Vagina (tissue), 2 donors: ENCODE measurements at regions not wholly inside any gene's neighbourhood (a gene's known extent, or its start where the extent isn't known, plus 50 kb on each side); places are given as distances from the start of the nearest gene placed in this dataset.

Source experiments
- DNase-seq, 2 donors: peaks; one replicate each; pipeline ENCODE4 v3.0.0-alpha.2; 2017; ENCODE audit errors: extremely low spot score in 2 of 2
- H3K27ac ChIP-seq: fragments of 200-600 bp; sonication (generic); one replicate; pipeline ENCODE4 v1.5.1; 2019
- H3K27me3 ChIP-seq: fragments of 200-600 bp; sonication (generic); one replicate; pipeline ENCODE4 v1.5.1; 2019
- H3K36me3 ChIP-seq, 2 donors: fragments of 200-600 bp; sonication (generic); one replicate each; pipeline ENCODE4 v1.5.1; 2017 to 2019
- H3K4me1 ChIP-seq: fragments of 200-600 bp; sonication (generic); one replicate; pipeline ENCODE4 v1.5.1; 2019
- H3K4me3 ChIP-seq, 2 donors: fragments of 200-600 bp; sonication (generic); 1 replicate in 1 of 2; 2 replicates in 1 of 2; pipeline ENCODE4 v1.5.1; 2016 to 2019
- H3K9me3 ChIP-seq: fragments of 200-600 bp; sonication (generic); one replicate; pipeline ENCODE4 v1.5.1; 2019
- POLR2A ChIP-seq, 2 donors: fragments of 450-650 bp; IDR thresholded peaks; one replicate each; pipeline ENCODE4 v1.6.1; 2017; ENCODE audit warnings: antibody characterized with exemption in 2 of 2, mild to moderate bottlenecking in 2 of 2, moderate library complexity in 2 of 2
- POLR2AphosphoS5 ChIP-seq, 2 donors: sonication (generic); formaldehyde crosslinking; IDR thresholded peaks; one replicate each; pipeline ENCODE4 v1.9.0; 2017; ENCODE audit warnings: antibody characterized with exemption in 2 of 2, mild to moderate bottlenecking in 2 of 2, low read depth in 1 of 2; ENCODE audit not compliant: insufficient read depth in 1 of 2
- intact Hi-C: fragments of 100-400 bp; cut with DNase I; formaldehyde crosslinking; loops from one replicate; pipeline ENCODE4 v1.15.1; 2023
- TF ChIP-seq, protein P1 (sequence below), 3 experiments: fragments of 450-650 bp in 2 of 3; fragments of 200-600 bp in 1 of 3; sonication (generic) in 1 of 3; IDR thresholded peaks; one replicate each; pipeline ENCODE4 v1.5.1; 2017 to 2019; ENCODE audit warnings: antibody characterized with exemption in 3 of 3, mild to moderate bottlenecking in 2 of 3, moderate library complexity in 2 of 3

DNA sequence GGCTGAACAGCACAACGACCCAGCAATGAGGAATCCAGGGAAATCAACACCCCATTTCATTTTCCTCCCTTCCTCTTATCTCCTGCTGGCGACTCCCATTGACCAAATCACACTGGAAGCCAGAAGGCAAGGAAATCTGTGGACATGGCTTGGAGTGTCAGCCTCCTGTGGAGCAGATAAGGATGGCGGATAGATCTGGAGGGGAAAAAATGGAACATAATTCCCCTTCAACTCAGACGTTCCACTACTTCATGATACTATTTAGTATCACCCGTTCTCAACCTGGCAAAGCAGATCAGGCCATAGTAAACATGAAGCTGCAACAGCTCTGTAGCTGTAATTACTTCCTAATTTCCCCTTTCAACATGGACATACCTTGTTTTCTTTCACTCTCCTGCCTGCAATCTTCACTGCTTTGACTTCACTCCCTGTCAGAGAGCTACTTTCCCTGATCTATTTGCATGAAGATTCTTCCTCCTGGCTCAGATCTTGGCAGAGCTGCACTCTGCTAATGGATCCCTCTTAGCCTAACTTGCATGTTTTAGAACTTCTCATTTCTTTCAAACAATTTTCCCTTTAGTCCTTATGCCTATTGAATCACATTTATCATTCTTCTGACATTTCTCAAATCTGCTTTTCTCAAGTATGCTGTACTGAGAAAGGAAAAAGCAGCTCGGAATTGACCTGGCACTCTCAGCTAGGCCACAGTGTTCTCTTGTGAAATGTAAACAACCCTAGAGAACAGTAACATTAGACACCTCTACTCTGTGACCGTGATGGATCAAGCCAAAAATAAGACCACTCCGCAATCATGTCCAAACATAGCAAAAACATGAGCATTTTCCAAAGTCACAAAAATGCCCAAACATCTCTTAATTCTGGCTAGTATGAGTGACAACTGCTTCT is 135.1 kb downstream of the ETNK1 start:
- Histone ChIP-seq H3K9me3 (no peaks in the 10 kb centered on the region), H3K4me1 (no peaks in the 10 kb centered on the region), H3K27me3 (no peaks in the 10 kb centered on the region), H3K4me3 (no peak overlapping the region), H3K36me3 (no peaks in the 10 kb centered on the region), H3K27ac (peak overlapping the region; percentile 50)
- no peak for DNase-seq
- TF ChIP-seq POLR2AphosphoS5 (IDR thresholded peaks at IDR 0.05; ENCODE audit: insufficient read depth in 1 of 2, low read depth in 1 of 2) (peak in 1 of 2 donors; percentile 27), POLR2A (IDR thresholded peaks at IDR 0.05) (no peak)
- TF ChIP-seq, protein P1, sequence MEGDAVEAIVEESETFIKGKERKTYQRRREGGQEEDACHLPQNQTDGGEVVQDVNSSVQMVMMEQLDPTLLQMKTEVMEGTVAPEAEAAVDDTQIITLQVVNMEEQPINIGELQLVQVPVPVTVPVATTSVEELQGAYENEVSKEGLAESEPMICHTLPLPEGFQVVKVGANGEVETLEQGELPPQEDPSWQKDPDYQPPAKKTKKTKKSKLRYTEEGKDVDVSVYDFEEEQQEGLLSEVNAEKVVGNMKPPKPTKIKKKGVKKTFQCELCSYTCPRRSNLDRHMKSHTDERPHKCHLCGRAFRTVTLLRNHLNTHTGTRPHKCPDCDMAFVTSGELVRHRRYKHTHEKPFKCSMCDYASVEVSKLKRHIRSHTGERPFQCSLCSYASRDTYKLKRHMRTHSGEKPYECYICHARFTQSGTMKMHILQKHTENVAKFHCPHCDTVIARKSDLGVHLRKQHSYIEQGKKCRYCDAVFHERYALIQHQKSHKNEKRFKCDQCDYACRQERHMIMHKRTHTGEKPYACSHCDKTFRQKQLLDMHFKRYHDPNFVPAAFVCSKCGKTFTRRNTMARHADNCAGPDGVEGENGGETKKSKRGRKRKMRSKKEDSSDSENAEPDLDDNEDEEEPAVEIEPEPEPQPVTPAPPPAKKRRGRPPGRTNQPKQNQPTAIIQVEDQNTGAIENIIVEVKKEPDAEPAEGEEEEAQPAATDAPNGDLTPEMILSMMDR (IDR thresholded peaks at IDR 0.05): no peak
- intact Hi-C loops: no loop called here

DNA sequence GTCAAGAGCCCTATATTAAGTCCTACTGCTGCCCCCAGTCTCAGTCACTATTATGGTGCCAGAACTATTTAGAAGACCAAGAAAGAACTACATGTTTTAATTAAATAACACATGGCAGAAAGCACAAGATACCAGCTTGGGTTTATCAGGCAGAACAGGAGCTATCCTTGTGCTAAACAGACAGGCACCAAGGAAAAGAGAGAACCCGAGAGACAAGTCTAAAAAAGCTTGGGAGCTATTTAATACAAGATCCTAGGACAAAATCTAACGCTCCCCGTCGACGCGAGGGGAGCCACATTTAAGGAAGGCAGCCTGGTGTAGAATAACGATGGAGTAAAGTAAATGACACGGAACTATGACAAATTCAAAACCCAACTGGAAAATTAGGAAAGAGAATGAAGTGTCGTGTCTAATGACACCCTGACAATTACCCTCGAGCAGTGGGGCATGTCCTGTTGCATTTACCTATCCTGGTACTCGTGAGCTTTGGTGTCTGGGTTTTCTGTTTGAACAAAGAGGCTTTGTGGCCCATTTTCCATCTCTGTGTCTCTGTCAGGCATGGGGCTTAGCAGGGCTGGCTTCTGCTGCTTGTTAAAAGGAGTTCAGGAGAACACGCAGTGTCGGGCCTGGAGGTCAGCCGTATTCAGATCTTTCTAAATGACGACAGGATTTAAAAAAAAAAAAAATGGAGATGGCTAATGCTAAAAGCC is 140.6 kb downstream of the ETNK1 start:
- DNase-seq: no peak
- no peak for TF ChIP-seq POLR2AphosphoS5 (IDR thresholded peaks at IDR 0.05; ENCODE audit: insufficient read depth in 1 of 2, low read depth in 1 of 2)
- TF ChIP-seq POLR2A (IDR thresholded peaks at IDR 0.05): no peak
- TF ChIP-seq, protein P1 (IDR thresholded peaks at IDR 0.05): no peak
- Histone ChIP-seq H3K4me1 (no peaks in the 10 kb centered on the region), H3K9me3 (no peaks in the 10 kb centered on the region), H3K4me3 (no peak overlapping the region), H3K27ac (no peak overlapping the region), H3K36me3 (no peaks in the 10 kb centered on the region), H3K27me3 (no peaks in the 10 kb centered on the region)
- intact Hi-C loops: no loop called here

DNA sequence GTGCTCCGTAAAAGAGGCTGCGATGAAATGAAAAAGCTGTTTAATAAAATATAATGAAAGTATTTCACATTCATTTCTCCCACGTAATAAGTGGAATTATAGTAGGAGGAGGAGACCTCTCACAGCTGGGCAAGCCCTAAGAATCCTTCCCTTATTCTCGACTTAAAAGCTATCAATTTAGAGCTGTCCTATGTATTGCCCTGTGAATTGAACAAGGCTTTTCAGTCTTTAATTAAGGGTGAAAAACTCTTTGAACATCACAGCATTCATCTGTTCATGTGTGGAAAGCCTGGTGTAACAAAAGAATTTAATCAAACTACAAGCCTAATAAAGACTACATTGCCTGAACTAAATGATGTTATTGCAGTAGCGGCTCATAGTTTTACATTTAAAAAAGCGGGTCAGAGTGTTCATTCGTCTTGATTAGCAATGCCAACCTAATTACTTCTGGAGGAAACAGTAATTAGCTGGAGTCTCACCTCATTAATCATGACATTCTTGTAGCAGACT is 142.0 kb downstream of the ETNK1 start:
- Histone ChIP-seq H3K27ac (no peak overlapping the region), H3K36me3 (no peaks in the 10 kb centered on the region), H3K4me3 (no peak overlapping the region), H3K9me3 (no peaks in the 10 kb centered on the region), H3K27me3 (no peaks in the 10 kb centered on the region), H3K4me1 (no peaks in the 10 kb centered on the region)
- TF ChIP-seq POLR2AphosphoS5 (IDR thresholded peaks at IDR 0.05; ENCODE audit: insufficient read depth in 1 of 2, low read depth in 1 of 2) (no peak), POLR2A (IDR thresholded peaks at IDR 0.05) (no peak)
- no peak for DNase-seq
- intact Hi-C loops: no loop called here

DNA sequence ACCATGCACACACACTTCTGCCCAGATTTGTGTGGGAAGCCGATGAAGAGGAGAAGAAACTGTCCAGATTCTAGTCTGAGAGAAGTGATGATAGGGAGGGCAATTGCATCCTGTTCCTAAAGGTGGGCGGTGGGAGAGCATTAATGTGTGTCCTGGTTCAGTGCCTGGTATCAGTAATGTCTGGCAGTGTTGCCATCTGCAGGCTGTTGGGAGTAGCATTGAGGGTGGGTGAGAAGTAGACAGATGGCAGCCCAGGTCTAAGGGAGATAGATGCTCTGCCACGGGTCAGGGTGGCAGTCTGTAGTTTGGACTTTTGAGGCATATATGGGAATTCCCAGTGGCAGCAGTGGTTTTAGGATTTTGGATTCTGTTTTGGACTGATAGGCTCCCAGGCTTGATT is 156.4 kb downstream of the ETNK1 start:
- TF ChIP-seq, protein P1 (IDR thresholded peaks at IDR 0.05): no peak
- TF ChIP-seq POLR2AphosphoS5 (IDR thresholded peaks at IDR 0.05; ENCODE audit: insufficient read depth in 1 of 2, low read depth in 1 of 2) (no peak), POLR2A (IDR thresholded peaks at IDR 0.05) (no peak)
- Histone ChIP-seq H3K36me3 (no peaks in the 10 kb centered on the region), H3K27ac (no peak overlapping the region), H3K4me1 (no peaks in the 10 kb centered on the region), H3K9me3 (no peaks in the 10 kb centered on the region), H3K4me3 (no peak overlapping the region), H3K27me3 (no peaks in the 10 kb centered on the region)
- intact Hi-C loops: no loop called here
- no peak for DNase-seq

DNA sequence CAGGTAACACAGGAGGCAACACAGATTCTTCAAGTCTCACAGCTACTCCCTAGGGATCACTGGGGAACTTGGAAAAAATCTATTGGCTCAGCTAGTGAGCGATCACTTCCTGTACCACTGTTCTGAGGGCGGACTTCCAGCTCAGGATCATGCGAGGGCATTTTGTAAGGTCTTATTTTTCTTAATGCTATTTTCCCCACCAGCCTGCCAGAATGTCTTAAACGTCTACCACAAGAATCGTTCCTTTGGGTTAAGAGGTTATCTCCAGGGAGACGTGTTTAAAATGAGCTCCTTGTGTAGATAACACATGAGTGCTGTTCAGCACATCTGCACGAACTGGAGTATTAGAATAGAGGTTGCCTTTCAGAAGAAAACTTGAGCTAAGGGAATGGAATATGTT is 162.6 kb downstream of the ETNK1 start:
- no peak for DNase-seq
- Histone ChIP-seq H3K27ac (no peak overlapping the region), H3K9me3 (no peaks in the 10 kb centered on the region), H3K27me3 (no peaks in the 10 kb centered on the region), H3K4me3 (no peak overlapping the region), H3K4me1 (no peaks in the 10 kb centered on the region), H3K36me3 (no peaks in the 10 kb centered on the region)
- intact Hi-C loops: no loop called here
- TF ChIP-seq POLR2A (IDR thresholded peaks at IDR 0.05): no peak
- TF ChIP-seq POLR2AphosphoS5 (IDR thresholded peaks at IDR 0.05; ENCODE audit: insufficient read depth in 1 of 2, low read depth in 1 of 2): no peak
- TF ChIP-seq, protein P1 (IDR thresholded peaks at IDR 0.05): no peak
